Keratinocyte (primary cell): ENCODE measurements at regions not wholly inside any gene's neighbourhood (a gene's known extent, or its start where the extent isn't known, plus 50 kb on each side); places are given as distances from the start of the nearest gene placed in this dataset.

Source experiments
- EZH2 ChIP-seq: IDR thresholded peaks from one replicate; pipeline ENCODE4 v1.6.1; 2012; ENCODE audit warnings: inconsistent platforms, mild to moderate bottlenecking, low read length, moderate library complexity
- TF ChIP-seq, protein P1 (sequence below), 3 experiments: IDR thresholded peaks in 1 of 3; conservative IDR thresholded peaks in 1 of 3; optimal IDR thresholded peaks in 1 of 3; 2 replicates in 2 of 3; 3 replicates in 1 of 3; pipeline versions ENCODE3 to v1.5.1; 2011; ENCODE audit warnings: low read length in 3 of 3, mild to moderate bottlenecking in 3 of 3, moderate library complexity in 2 of 3, control low read depth in 1 of 3, inconsistent platforms in 1 of 3; ENCODE audit not compliant: insufficient read depth in 2 of 3; ENCODE audit errors: extremely low read depth in 1 of 3

DNA sequence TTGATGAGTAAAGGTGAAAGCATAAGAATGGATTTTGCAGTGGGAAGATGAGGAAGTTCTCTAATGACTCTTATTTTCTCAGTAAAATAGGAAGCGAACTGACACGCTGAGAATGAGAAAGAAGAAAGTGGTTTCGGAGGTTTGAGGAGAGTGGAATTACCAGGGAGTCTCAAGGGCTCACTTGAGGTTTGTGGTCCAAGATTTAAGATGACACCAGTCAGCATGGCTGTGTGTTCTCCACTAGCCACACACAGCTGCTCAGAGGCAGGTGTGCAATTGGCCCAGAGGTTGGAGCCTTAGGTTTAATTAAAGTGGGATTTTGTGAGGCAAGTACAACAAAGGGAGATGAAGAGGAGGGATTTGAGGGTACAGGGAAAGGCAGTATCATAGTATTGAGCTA, 99.6 kb upstream of the NBEA start:
- TF ChIP-seq, protein P1, sequence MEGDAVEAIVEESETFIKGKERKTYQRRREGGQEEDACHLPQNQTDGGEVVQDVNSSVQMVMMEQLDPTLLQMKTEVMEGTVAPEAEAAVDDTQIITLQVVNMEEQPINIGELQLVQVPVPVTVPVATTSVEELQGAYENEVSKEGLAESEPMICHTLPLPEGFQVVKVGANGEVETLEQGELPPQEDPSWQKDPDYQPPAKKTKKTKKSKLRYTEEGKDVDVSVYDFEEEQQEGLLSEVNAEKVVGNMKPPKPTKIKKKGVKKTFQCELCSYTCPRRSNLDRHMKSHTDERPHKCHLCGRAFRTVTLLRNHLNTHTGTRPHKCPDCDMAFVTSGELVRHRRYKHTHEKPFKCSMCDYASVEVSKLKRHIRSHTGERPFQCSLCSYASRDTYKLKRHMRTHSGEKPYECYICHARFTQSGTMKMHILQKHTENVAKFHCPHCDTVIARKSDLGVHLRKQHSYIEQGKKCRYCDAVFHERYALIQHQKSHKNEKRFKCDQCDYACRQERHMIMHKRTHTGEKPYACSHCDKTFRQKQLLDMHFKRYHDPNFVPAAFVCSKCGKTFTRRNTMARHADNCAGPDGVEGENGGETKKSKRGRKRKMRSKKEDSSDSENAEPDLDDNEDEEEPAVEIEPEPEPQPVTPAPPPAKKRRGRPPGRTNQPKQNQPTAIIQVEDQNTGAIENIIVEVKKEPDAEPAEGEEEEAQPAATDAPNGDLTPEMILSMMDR (optimal IDR thresholded peaks at IDR 0.05 in 1 of 3, IDR thresholded peaks at IDR 0.05 in 1 of 3, conservative IDR thresholded peaks at IDR 0.05 in 1 of 3; ENCODE audit: extremely low read depth in 1 of 3, insufficient read depth in 2 of 3, low read length in 3 of 3) = no peak
- TF ChIP-seq EZH2 = no peak
